ENCODE measurements at regions not wholly inside any gene's neighbourhood (a gene's known extent, or its start where the extent isn't known, plus 50 kb on each side); places are given as distances from the start of the nearest gene placed in this dataset.

DNA sequence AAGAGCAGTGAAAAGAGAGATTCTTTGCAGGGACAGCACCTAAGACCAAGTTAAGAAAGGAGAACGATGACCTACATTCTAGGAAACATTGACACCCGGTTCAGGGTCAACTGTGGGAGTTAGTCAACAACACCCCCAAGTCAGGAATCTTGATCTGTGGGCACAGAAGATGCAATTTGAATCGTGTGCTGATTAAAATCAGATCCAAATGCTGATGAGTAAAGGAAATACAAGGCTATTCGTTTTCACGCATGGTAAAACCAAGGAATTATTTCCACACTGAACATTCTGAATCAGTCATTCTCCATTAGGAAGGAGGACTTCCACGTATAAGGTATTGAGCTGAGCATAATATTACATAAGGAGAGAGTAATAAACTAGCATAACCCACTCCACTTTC is 124.2 kb downstream of the COPS8 start:
- TF ChIP-seq, protein P1, sequence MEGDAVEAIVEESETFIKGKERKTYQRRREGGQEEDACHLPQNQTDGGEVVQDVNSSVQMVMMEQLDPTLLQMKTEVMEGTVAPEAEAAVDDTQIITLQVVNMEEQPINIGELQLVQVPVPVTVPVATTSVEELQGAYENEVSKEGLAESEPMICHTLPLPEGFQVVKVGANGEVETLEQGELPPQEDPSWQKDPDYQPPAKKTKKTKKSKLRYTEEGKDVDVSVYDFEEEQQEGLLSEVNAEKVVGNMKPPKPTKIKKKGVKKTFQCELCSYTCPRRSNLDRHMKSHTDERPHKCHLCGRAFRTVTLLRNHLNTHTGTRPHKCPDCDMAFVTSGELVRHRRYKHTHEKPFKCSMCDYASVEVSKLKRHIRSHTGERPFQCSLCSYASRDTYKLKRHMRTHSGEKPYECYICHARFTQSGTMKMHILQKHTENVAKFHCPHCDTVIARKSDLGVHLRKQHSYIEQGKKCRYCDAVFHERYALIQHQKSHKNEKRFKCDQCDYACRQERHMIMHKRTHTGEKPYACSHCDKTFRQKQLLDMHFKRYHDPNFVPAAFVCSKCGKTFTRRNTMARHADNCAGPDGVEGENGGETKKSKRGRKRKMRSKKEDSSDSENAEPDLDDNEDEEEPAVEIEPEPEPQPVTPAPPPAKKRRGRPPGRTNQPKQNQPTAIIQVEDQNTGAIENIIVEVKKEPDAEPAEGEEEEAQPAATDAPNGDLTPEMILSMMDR (IDR thresholded peaks at IDR 0.05), result no peak
- TF ChIP-seq EP300 (IDR thresholded peaks at IDR 0.05) (no peak), POLR2A (IDR thresholded peaks at IDR 0.05) (no peak), POLR2AphosphoS5 (IDR thresholded peaks at IDR 0.05) (no peak)

Measured in stomach (tissue), 4 donors.